Esophagus squamous epithelium (tissue), 5 donors: ENCODE measurements at regions not wholly inside any gene's neighbourhood (a gene's known extent, or its start where the extent isn't known, plus 50 kb on each side); places are given as distances from the start of the nearest gene placed in this dataset.

ENCODE experiments used
- DNase-seq: peaks from one replicate; lab custom pipeline; 2025; lab: John Stamatoyannopoulos, UW
- H3K27ac ChIP-seq, 4 donors: fragments of 200-600 bp; sonication (generic); one replicate each; pipeline ENCODE4 v1.5.1; 2016 to 2019; ENCODE audit warnings: mild to moderate bottlenecking in 1 of 4
- H3K27me3 ChIP-seq, 4 donors: fragments of 200-600 bp; sonication (generic); 1 replicate in 3 of 4; 2 replicates in 1 of 4; pipeline versions ENCODE4 v1.5.1 to v1.6.0; 2017 to 2021; ENCODE audit warnings: antibody characterized with exemption in 1 of 4
- H3K36me3 ChIP-seq, 3 donors: fragments of 200-600 bp; sonication (generic); one replicate each; pipeline ENCODE4 v1.5.1; 2016 to 2019
- H3K4me1 ChIP-seq, 3 donors: fragments of 200-600 bp; sonication (generic); one replicate each; pipeline ENCODE4 v1.5.1; 2017 to 2019
- H3K4me3 ChIP-seq, 4 donors: fragments of 200-600 bp; sonication (generic); 1 replicate in 3 of 4; 2 replicates in 1 of 4; pipeline ENCODE4 v1.5.1; 2016 to 2019; ENCODE audit warnings: mild to moderate bottlenecking in 2 of 4, moderate library complexity in 1 of 4
- H3K9me3 ChIP-seq, 3 donors: fragments of 200-600 bp; sonication (generic); one replicate each; pipeline ENCODE4 v1.5.1; 2016 to 2019
- CTCF ChIP-seq, 6 experiments: fragments of 450-650 bp in 4 of 6; fragments of 200-600 bp in 2 of 6; sonication (generic) in 2 of 6; IDR thresholded peaks; one replicate each; pipeline ENCODE4 v1.5.1; 2016 to 2019; ENCODE audit warnings: antibody characterized with exemption in 6 of 6, mild to moderate bottlenecking in 4 of 6, moderate library complexity in 4 of 6
- POLR2A ChIP-seq, 4 donors: fragments of 450-650 bp; IDR thresholded peaks; one replicate each; pipeline ENCODE4 v1.6.1; 2017; ENCODE audit warnings: antibody characterized with exemption in 4 of 4, mild to moderate bottlenecking in 4 of 4, moderate library complexity in 3 of 4
- WGBS, 2 donors: methylation state at CpG; one replicate each; pipeline ENCODE4 v1.1.5; 2018; 5-methylcytosine and 5-hydroxymethylcytosine counted together
- intact Hi-C: fragments of 100-400 bp; cut with DNase I; formaldehyde crosslinking; loops from one replicate; pipeline ENCODE4 v1.15.0; 2022
- donor health status: DM: yes; HTN: yes; CAD: no.

- H3K4me3 ChIP-seq: no peak overlapping the region
- 41 to 46% methylated on average over 4 of the region's 4 CpGs for WGBS, 2 donors
- intact Hi-C loops: no loop called here
- no peak for DNase-seq
- TF ChIP-seq CTCF (IDR thresholded peaks at IDR 0.05) (no peak), POLR2A (IDR thresholded peaks at IDR 0.05) (no peak)
- no peak overlapping the region for H3K27ac ChIP-seq
- H3K9me3 ChIP-seq: no peaks in the 10 kb centered on the region
- no peaks in the 10 kb centered on the region for H3K27me3 ChIP-seq
- no peaks in the 10 kb centered on the region for H3K4me1 ChIP-seq
- H3K36me3 ChIP-seq: no peaks in the 10 kb centered on the region
These were observed 213.4 kb downstream of the ZBBX start for GRCh38 chr3:167166594-167167253.

GRCh38 chr3:167166012-167166411, 214.1 kb downstream of the ZBBX start:
- Histone ChIP-seq H3K4me3 (no peak overlapping the region), H3K27me3 (no peaks in the 10 kb centered on the region), H3K27ac (no peak overlapping the region), H3K9me3 (no peaks in the 10 kb centered on the region), H3K36me3 (no peaks in the 10 kb centered on the region), H3K4me1 (no peaks in the 10 kb centered on the region)
- intact Hi-C loops: no loop called here
- no peak for TF ChIP-seq CTCF (IDR thresholded peaks at IDR 0.05)
- no peak for TF ChIP-seq POLR2A (IDR thresholded peaks at IDR 0.05)
- DNase-seq: no peak

GRCh38 chr3:167163580-167163979, 216.5 kb downstream of the ZBBX start:
- Histone ChIP-seq H3K9me3 (no peaks in the 10 kb centered on the region), H3K36me3 (no peaks in the 10 kb centered on the region), H3K4me1 (no peaks in the 10 kb centered on the region), H3K27me3 (no peaks in the 10 kb centered on the region), H3K4me3 (no peak overlapping the region), H3K27ac (no peak overlapping the region)
- no peak for TF ChIP-seq CTCF (IDR thresholded peaks at IDR 0.05)
- TF ChIP-seq POLR2A (IDR thresholded peaks at IDR 0.05): no peak
- 55 to 70% methylated on average over 3 of the region's 3 CpGs for WGBS, 2 donors
- intact Hi-C loops: no loop called here
- DNase-seq: no peak

GRCh38 chr3:167162083-167162482, 218.0 kb downstream of the ZBBX start:
- H3K4me3 ChIP-seq: no peak overlapping the region
- H3K27ac ChIP-seq: no peak overlapping the region
- no peaks in the 10 kb centered on the region for H3K36me3 ChIP-seq
- no peak for DNase-seq
- H3K9me3 ChIP-seq: no peaks in the 10 kb centered on the region
- H3K4me1 ChIP-seq: no peaks in the 10 kb centered on the region
- WGBS, 2 donors: 58% methylated on average over 1 of the region's 1 CpG; no CpG with 5 or more reads in 1 of the 2 donors
- TF ChIP-seq POLR2A (IDR thresholded peaks at IDR 0.05) (no peak), CTCF (IDR thresholded peaks at IDR 0.05) (no peak)
- intact Hi-C loops: no loop called here
- H3K27me3 ChIP-seq: no peaks in the 10 kb centered on the region

- WGBS, 2 donors: 62 to 93% methylated on average over 1 of the region's 1 CpG
- no peak for TF ChIP-seq POLR2A (IDR thresholded peaks at IDR 0.05)
- no peak for TF ChIP-seq CTCF (IDR thresholded peaks at IDR 0.05)
- intact Hi-C loops: no loop called here
- no peaks in the 10 kb centered on the region for H3K36me3 ChIP-seq
- no peaks in the 10 kb centered on the region for H3K9me3 ChIP-seq
- no peaks in the 10 kb centered on the region for H3K4me1 ChIP-seq
- DNase-seq: no peak
- H3K27me3 ChIP-seq: no peaks in the 10 kb centered on the region
- no peak overlapping the region for H3K4me3 ChIP-seq
- H3K27ac ChIP-seq: no peak overlapping the region
These were observed 219.3 kb downstream of the ZBBX start for GRCh38 chr3:167160781-167161180.
